Endothelial cell of umbilical vein (primary cell): ENCODE measurements at regions not wholly inside any gene's neighbourhood (a gene's known extent, or its start where the extent isn't known, plus 50 kb on each side); places are given as distances from the start of the nearest gene placed in this dataset.

ENCODE experiments used
- JUN ChIP-seq: IDR thresholded peaks from 2 replicates; pipeline ENCODE4 v1.6.1; 2011; ENCODE audit warnings: borderline replicate concordance, low read depth; ENCODE audit not compliant: insufficient read length, insufficient read depth
- MYC ChIP-seq: IDR thresholded peaks from one replicate; pipeline ENCODE4 v1.6.1; 2011; ENCODE audit warnings: mild to moderate bottlenecking, low read depth, low read length
- POLR2AphosphoS5 ChIP-seq: IDR thresholded peaks from 2 replicates; pipeline ENCODE4 v1.6.1; 2012; ENCODE audit warnings: low read depth, mild to moderate bottlenecking, control low read depth, low read length, moderate library complexity; ENCODE audit not compliant: insufficient read depth
- TF ChIP-seq, protein P1 (sequence below), 2 donors: IDR thresholded peaks; 1 replicate in 1 of 2; 2 replicates in 1 of 2; pipeline ENCODE4 v1.5.1; 2011; ENCODE audit warnings: low read length in 2 of 2, mild to moderate bottlenecking in 2 of 2, moderate library complexity in 2 of 2, control low read depth in 1 of 2, inconsistent platforms in 1 of 2, low read depth in 1 of 2; ENCODE audit not compliant: insufficient read depth in 1 of 2; ENCODE audit errors: extremely low read depth in 1 of 2
- TF ChIP-seq, protein P2 (sequence below): IDR thresholded peaks from 2 replicates; pipeline ENCODE4 v1.6.1; 2011; ENCODE audit not compliant: insufficient read depth, insufficient read length

- TF ChIP-seq, protein P1, sequence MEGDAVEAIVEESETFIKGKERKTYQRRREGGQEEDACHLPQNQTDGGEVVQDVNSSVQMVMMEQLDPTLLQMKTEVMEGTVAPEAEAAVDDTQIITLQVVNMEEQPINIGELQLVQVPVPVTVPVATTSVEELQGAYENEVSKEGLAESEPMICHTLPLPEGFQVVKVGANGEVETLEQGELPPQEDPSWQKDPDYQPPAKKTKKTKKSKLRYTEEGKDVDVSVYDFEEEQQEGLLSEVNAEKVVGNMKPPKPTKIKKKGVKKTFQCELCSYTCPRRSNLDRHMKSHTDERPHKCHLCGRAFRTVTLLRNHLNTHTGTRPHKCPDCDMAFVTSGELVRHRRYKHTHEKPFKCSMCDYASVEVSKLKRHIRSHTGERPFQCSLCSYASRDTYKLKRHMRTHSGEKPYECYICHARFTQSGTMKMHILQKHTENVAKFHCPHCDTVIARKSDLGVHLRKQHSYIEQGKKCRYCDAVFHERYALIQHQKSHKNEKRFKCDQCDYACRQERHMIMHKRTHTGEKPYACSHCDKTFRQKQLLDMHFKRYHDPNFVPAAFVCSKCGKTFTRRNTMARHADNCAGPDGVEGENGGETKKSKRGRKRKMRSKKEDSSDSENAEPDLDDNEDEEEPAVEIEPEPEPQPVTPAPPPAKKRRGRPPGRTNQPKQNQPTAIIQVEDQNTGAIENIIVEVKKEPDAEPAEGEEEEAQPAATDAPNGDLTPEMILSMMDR (IDR thresholded peaks at IDR 0.05; ENCODE audit: extremely low read depth in 1 of 2, insufficient read depth in 1 of 2, low read depth in 1 of 2, low read length in 2 of 2) = no peak
- TF ChIP-seq MYC (no peak), JUN (no peak), POLR2AphosphoS5 (no peak)
- TF ChIP-seq, protein P2, sequence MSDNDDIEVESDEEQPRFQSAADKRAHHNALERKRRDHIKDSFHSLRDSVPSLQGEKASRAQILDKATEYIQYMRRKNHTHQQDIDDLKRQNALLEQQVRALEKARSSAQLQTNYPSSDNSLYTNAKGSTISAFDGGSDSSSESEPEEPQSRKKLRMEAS = no peak
Observed at GRCh38 chr12:47353508-47353907, 273.7 kb upstream of the AMIGO2 start.
